ENCODE measurements at regions not wholly inside any gene's neighbourhood (a gene's known extent, or its start where the extent isn't known, plus 50 kb on each side); places are given as distances from the start of the nearest gene placed in this dataset.
"Not testable (repeated sequence)": the region's sequence is repeated elsewhere in the genome, so short reads cannot be mapped to it uniquely, and the experiment has no call there.

GRCh38 chr2:146433116-146433875 is 1411.5 kb upstream of the ACVR2A start:
- FAIRE-seq, result no peak

- FAIRE-seq, result no peak
Observed at GRCh38 chr2:146429366-146429765, 1415.5 kb upstream of the ACVR2A start.

GRCh38 chr2:146417942-146418341 is 1426.9 kb upstream of the ACVR2A start:
- no peak for FAIRE-seq

- FAIRE-seq, result no peak
Observed at GRCh38 chr2:146415291-146415690, 1429.5 kb upstream of the ACVR2A start.

- no peak for FAIRE-seq
Observed at GRCh38 chr2:146414456-146414855, 1430.4 kb upstream of the ACVR2A start.

GRCh38 chr2:146413086-146413610 is 1431.7 kb upstream of the ACVR2A start:
- no peak for FAIRE-seq

- no peak for FAIRE-seq
Observed at GRCh38 chr2:146412625-146413024, 1432.2 kb upstream of the ACVR2A start.

- FAIRE-seq, result not testable (repeated sequence)
Observed at GRCh38 chr2:146405402-146406309, 1439.2 kb upstream of the ACVR2A start.

- FAIRE-seq, result not testable (repeated sequence)
Observed at GRCh38 chr2:146403546-146404160, 1441.2 kb upstream of the ACVR2A start.

- no peak for FAIRE-seq
Observed at GRCh38 chr2:146392631-146393030, 1452.2 kb upstream of the ACVR2A start.

- no peak for FAIRE-seq
Observed at GRCh38 chr2:146392186-146392585, 1452.6 kb upstream of the ACVR2A start.

- no peak for FAIRE-seq
Observed at GRCh38 chr2:146388757-146389156, 1456.1 kb upstream of the ACVR2A start.

GRCh38 chr2:146386096-146386495 is 1458.7 kb upstream of the ACVR2A start:
- FAIRE-seq, result no peak

- no peak for FAIRE-seq
Observed at GRCh38 chr2:146385031-146385430, 1459.8 kb upstream of the ACVR2A start.

GRCh38 chr2:146376511-146377064 is 1468.2 kb upstream of the ACVR2A start:
- FAIRE-seq, result no peak

GRCh38 chr2:146374505-146374904 is 1470.3 kb upstream of the ACVR2A start:
- no peak for FAIRE-seq

- FAIRE-seq, result not testable (repeated sequence)
Observed at GRCh38 chr2:146371364-146371763, 1473.5 kb upstream of the ACVR2A start.

GRCh38 chr2:146370826-146371225 is 1474.0 kb upstream of the ACVR2A start:
- no peak for FAIRE-seq

- FAIRE-seq, result no peak
Observed at GRCh38 chr2:146366276-146366675, 1478.6 kb upstream of the ACVR2A start.

- FAIRE-seq, result no peak
Observed at GRCh38 chr2:146365041-146365440, 1479.8 kb upstream of the ACVR2A start.

- no peak for FAIRE-seq
Observed at GRCh38 chr2:146363731-146364130, 1481.1 kb upstream of the ACVR2A start.

- no peak for FAIRE-seq
Observed at GRCh38 chr2:146351689-146352088, 1493.1 kb upstream of the ACVR2A start.

GRCh38 chr2:146349334-146349733 is 1495.5 kb upstream of the ACVR2A start:
- no peak for FAIRE-seq

Data from islet of Langerhans (tissue), 1 donor.